Suprapubic skin (tissue), 4 donors: ENCODE measurements at regions not wholly inside any gene's neighbourhood (a gene's known extent, or its start where the extent isn't known, plus 50 kb on each side); places are given as distances from the start of the nearest gene placed in this dataset.

Experiments
- DNase-seq, 2 donors: peaks; one replicate each; pipeline ENCODE4 v3.0.0-alpha.2; 2019; ENCODE audit warnings: low spot score in 2 of 2
- H3K27ac ChIP-seq: fragments of 200-600 bp; sonication (generic); one replicate; pipeline ENCODE4 v1.5.1; 2019
- H3K27me3 ChIP-seq: fragments of 200-600 bp; sonication (generic); one replicate; pipeline ENCODE4 v1.5.1; 2019
- H3K36me3 ChIP-seq: fragments of 200-600 bp; sonication (generic); one replicate; pipeline ENCODE4 v1.5.1; 2019
- H3K4me1 ChIP-seq: fragments of 200-600 bp; sonication (generic); one replicate; pipeline ENCODE4 v1.5.1; 2019
- H3K4me3 ChIP-seq: fragments of 200-600 bp; sonication (generic); one replicate; pipeline ENCODE4 v1.5.1; 2019; ENCODE audit warnings: mild to moderate bottlenecking
- H3K9me3 ChIP-seq: fragments of 200-600 bp; sonication (generic); one replicate; pipeline ENCODE4 v1.5.1; 2019
- EP300 ChIP-seq: sonication (generic); formaldehyde crosslinking; IDR thresholded peaks from one replicate; pipeline ENCODE4 v1.6.1; 2017; ENCODE audit warnings: antibody characterized with exemption
- POLR2A ChIP-seq, 2 donors: fragments of 450-650 bp; IDR thresholded peaks; one replicate each; pipeline ENCODE4 v1.6.1; 2017; ENCODE audit warnings: antibody characterized with exemption in 2 of 2, mild to moderate bottlenecking in 2 of 2, moderate library complexity in 2 of 2
- POLR2AphosphoS5 ChIP-seq, 3 donors: sonication (generic); formaldehyde crosslinking; IDR thresholded peaks; one replicate each; pipeline ENCODE4 v1.6.1; 2017; ENCODE audit warnings: antibody characterized with exemption in 3 of 3
- WGBS: methylation state at CpG from one replicate; pipeline ENCODE4 v1.1.5; 2018; 5-methylcytosine and 5-hydroxymethylcytosine counted together
- TF ChIP-seq, protein P1 (sequence below), 2 donors: fragments of 200-600 bp in 1 of 2; fragments of 450-650 bp in 1 of 2; sonication (generic) in 1 of 2; IDR thresholded peaks; one replicate each; pipeline ENCODE4 v1.5.1; 2016 to 2019; ENCODE audit warnings: antibody characterized with exemption in 2 of 2, mild to moderate bottlenecking in 1 of 2, moderate library complexity in 1 of 2

DNA sequence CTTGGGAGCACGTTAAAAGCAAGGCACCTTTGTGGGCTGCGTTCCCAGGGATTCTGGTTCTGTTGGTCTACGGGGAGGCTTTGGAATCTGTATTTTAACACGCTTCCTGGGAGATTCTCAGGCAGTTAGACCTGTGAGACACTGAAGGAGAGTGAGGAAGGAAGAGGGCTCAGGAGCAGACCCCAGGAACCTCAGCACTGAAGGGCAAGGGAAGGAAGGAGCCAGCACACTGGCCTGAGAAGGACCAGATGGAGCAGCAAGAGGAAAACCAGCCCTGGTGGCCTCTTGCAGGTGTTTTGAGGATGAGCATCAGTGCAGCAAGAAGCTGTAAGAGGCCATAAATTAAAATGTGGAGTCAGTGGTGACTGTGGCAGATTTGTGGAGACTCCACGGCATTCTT lies 146.7 kb downstream of the RPLP1 start:
- peaks cover 4% of the 10 kb centered on the region for H3K27me3 ChIP-seq
- no peaks in the 10 kb centered on the region for H3K36me3 ChIP-seq
- DNase-seq = peak in 1 of 2 donors; percentile 42
- no peak for TF ChIP-seq POLR2A (IDR thresholded peaks at IDR 0.05)
- TF ChIP-seq EP300 = no peak
- TF ChIP-seq, protein P1, sequence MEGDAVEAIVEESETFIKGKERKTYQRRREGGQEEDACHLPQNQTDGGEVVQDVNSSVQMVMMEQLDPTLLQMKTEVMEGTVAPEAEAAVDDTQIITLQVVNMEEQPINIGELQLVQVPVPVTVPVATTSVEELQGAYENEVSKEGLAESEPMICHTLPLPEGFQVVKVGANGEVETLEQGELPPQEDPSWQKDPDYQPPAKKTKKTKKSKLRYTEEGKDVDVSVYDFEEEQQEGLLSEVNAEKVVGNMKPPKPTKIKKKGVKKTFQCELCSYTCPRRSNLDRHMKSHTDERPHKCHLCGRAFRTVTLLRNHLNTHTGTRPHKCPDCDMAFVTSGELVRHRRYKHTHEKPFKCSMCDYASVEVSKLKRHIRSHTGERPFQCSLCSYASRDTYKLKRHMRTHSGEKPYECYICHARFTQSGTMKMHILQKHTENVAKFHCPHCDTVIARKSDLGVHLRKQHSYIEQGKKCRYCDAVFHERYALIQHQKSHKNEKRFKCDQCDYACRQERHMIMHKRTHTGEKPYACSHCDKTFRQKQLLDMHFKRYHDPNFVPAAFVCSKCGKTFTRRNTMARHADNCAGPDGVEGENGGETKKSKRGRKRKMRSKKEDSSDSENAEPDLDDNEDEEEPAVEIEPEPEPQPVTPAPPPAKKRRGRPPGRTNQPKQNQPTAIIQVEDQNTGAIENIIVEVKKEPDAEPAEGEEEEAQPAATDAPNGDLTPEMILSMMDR (IDR thresholded peaks at IDR 0.05) = no peak
- no peak for TF ChIP-seq POLR2AphosphoS5 (IDR thresholded peaks at IDR 0.05)
- 90% methylated on average over 5 of the region's 5 CpGs for WGBS
- no peak overlapping the region for H3K4me3 ChIP-seq
- no peaks in the 10 kb centered on the region for H3K9me3 ChIP-seq
- H3K4me1 ChIP-seq = peaks cover 20% of the 10 kb centered on the region
- no peak overlapping the region for H3K27ac ChIP-seq

DNA sequence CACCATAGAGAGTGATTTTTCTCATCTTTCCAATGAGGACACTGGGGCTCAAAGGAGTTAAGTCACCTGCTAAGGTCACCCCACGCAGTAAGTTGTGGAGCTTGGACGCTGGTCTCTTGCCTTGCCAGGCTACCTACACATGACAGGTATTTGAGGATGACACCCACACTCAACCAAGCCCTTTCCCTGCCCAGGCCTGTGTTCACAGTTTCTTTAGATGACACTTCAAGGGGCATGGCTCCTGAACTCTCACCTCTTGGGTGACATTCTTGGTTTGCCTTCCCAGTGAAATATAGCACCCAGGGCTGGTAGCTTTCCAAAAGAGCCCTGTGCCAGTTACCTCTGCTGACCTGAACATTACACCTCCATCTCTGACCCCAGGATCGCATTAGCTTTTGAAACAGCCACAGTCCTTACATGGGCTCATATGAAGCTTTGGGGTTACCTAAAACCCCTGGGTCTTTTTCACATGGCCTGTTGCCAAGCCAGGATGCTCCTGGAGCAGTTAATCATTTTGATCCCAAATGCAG lies 148.0 kb downstream of the RPLP1 start:
- DNase-seq = peak in 1 of 2 donors; percentile 20
- Histone ChIP-seq H3K4me3 (no peak overlapping the region), H3K27me3 (peaks cover 4% of the 10 kb centered on the region), H3K9me3 (no peaks in the 10 kb centered on the region), H3K27ac (no peak overlapping the region), H3K4me1 (peaks cover 7% of the 10 kb centered on the region), H3K36me3 (no peaks in the 10 kb centered on the region)
- TF ChIP-seq, protein P1 (IDR thresholded peaks at IDR 0.05) = no peak
- TF ChIP-seq POLR2AphosphoS5 (IDR thresholded peaks at IDR 0.05) = no peak
- TF ChIP-seq POLR2A (IDR thresholded peaks at IDR 0.05) = no peak
- TF ChIP-seq EP300 = no peak
- 77% methylated on average over 2 of the region's 3 CpGs for WGBS

DNA sequence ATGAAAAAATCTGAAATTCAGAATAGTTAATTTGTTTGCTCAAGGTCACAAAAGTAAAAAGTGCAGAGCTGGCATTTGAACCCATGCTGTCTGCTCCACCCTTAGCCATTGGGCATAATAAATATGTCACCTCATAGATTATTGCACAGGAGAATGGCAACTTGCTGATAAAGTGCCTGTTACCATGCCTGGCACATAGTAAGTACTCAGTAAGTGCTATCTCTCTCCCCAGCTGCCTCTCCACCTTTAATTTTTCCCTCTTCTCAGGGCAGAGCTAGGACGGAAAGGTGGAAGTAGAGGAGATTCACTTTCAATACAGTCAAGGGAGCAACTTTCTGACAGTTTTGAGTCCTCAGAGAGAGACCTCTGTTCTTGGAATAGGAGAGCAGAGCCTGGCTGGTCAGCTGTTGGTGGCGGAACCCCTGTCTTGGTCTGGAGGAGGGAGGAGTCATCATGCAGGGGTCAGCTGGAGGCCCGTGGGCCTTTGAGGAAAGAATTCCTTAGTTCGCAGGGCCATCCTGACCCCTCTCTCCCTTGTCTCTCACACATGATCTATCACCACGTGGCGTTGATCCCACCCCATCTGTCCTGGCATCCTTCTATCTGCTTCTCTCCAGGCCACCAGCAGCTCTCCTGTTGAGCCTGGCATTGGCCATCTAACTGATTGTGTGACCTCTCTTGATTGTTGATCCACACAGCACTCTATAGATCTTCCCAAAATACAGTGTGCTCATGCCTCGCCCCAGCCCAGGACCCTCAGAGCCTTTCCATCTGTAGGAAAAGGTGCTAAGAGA lies 149.3 kb downstream of the RPLP1 start:
- 90% methylated on average over 7 of the region's 7 CpGs for WGBS
- peak in 1 of 2 donors; percentile 20 for DNase-seq
- no peak for TF ChIP-seq POLR2AphosphoS5 (IDR thresholded peaks at IDR 0.05)
- TF ChIP-seq EP300 = no peak
- TF ChIP-seq POLR2A (IDR thresholded peaks at IDR 0.05) = no peak
- TF ChIP-seq, protein P1 (IDR thresholded peaks at IDR 0.05) = no peak
- H3K4me1 ChIP-seq = no peaks in the 10 kb centered on the region
- no peak overlapping the region for H3K27ac ChIP-seq
- H3K9me3 ChIP-seq = no peaks in the 10 kb centered on the region
- H3K4me3 ChIP-seq = no peak overlapping the region
- H3K36me3 ChIP-seq = no peaks in the 10 kb centered on the region
- peaks cover 4% of the 10 kb centered on the region for H3K27me3 ChIP-seq

DNA sequence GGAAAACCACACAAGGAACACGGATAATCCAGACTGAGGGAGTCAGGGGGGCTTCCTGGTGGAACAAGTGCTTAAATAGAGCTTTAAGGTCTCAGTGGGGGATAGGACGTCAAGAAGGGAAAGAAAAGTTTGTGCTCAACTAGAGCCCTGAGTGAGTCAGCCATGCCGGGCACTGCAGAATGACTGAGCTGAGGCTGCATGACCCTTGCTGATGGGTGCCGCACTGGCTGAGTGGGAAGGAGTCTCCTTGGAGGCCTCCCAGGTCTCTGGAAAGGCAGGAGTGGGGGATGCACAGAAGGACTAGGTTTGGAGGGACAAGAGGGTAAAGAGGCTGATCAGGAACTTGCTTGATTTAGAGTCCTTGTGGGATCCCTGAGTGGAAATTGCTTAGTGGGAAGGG lies 150.3 kb downstream of the RPLP1 start:
- TF ChIP-seq POLR2A (IDR thresholded peaks at IDR 0.05) (no peak), POLR2AphosphoS5 (IDR thresholded peaks at IDR 0.05) (no peak), EP300 (no peak)
- TF ChIP-seq, protein P1 (IDR thresholded peaks at IDR 0.05) = no peak

DNA sequence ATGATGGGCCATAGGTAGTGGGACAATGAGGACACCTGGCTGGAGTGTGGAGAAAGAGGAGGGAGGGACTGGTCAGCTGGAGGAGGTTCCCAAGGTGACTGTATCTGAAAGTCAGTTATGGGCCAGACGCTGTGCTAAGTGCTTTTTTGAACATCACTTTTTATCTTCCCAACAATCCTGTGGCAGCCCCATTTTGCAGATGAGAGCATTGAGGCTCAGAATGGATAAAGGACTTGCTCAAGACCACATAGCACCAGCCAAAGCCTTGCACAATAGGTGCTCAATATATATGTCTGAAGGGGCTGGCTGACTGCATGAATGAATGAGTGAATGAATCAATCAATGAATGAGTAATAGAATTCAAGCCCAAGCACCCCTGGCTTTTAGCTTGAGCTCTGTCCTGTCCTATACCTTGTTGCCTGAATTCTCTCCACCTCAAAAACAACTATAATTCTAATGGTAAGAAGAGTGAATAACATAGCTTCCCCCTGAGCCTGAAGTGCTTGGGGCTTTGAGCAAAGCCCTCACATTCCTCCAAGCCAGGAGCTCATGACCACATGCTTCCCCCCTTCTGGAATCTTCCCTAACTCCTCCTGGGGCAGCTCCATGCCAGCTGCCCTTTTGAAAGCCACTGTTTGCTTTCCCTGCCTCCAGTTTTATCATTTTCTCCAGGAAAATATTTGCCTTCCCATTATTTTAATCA lies 150.9 kb downstream of the RPLP1 start:
- H3K27ac ChIP-seq = no peak overlapping the region
- DNase-seq = peak in 1 of 2 donors; percentile 7
- TF ChIP-seq, protein P1 (IDR thresholded peaks at IDR 0.05) = no peak
- TF ChIP-seq EP300 (no peak), POLR2A (IDR thresholded peaks at IDR 0.05) (no peak), POLR2AphosphoS5 (IDR thresholded peaks at IDR 0.05) (no peak)
- no peaks in the 10 kb centered on the region for H3K9me3 ChIP-seq
- 31% methylated on average over 1 of the region's 1 CpG for WGBS
- H3K4me1 ChIP-seq = no peaks in the 10 kb centered on the region
- H3K4me3 ChIP-seq = no peak overlapping the region
- no peaks in the 10 kb centered on the region for H3K27me3 ChIP-seq
- no peaks in the 10 kb centered on the region for H3K36me3 ChIP-seq

More for the DNA sequence above, 150.3 kb downstream of the RPLP1 start:
- 85% methylated on average over 4 of the region's 4 CpGs for WGBS
- H3K36me3 ChIP-seq = no peaks in the 10 kb centered on the region
- no peak overlapping the region for H3K4me3 ChIP-seq
- H3K9me3 ChIP-seq = no peaks in the 10 kb centered on the region
- DNase-seq = peak in 1 of 2 donors; percentile 32
- H3K27ac ChIP-seq = no peak overlapping the region
- no peaks in the 10 kb centered on the region for H3K27me3 ChIP-seq
- no peaks in the 10 kb centered on the region for H3K4me1 ChIP-seq
